22Rv1 (cell line): ENCODE measurements at regions not wholly inside any gene's neighbourhood (a gene's known extent, or its start where the extent isn't known, plus 50 kb on each side); places are given as distances from the start of the nearest gene placed in this dataset.

ENCODE experiments used
- CTCF ChIP-seq: fragments of 450-650 bp; IDR thresholded peaks from 2 replicates; pipeline ENCODE4 v1.5.1; 2017; ENCODE audit warnings: mild to moderate bottlenecking
- ZFX ChIP-seq: fragments of 450-650 bp; IDR thresholded peaks from 2 replicates; pipeline ENCODE4 v1.6.1; 2017; ENCODE audit warnings: antibody characterized with exemption, borderline replicate concordance

GRCh38 chr5:39697881-39698280, 273.1 kb upstream of the DAB2 start:
- TF ChIP-seq CTCF: no peak
- TF ChIP-seq ZFX: no peak
